ENCODE measurements at regions not wholly inside any gene's neighbourhood (a gene's known extent, or its start where the extent isn't known, plus 50 kb on each side); places are given as distances from the start of the nearest gene placed in this dataset.

GRCh38 chr6:147735924-147736323 lies 227.4 kb downstream of the SAMD5 start:
- Histone ChIP-seq H3K4ac (ENCODE audit: low read depth, low read length) (no peak overlapping the region), H3K36me3 (ENCODE audit: control insufficient read depth, insufficient read depth, low read length) (no peaks in the 10 kb centered on the region), H3K4me3 (ENCODE audit: insufficient read depth, low read depth, low read length) (no peak overlapping the region), H3K9me3 (ENCODE audit: control insufficient read depth, insufficient read depth, low read length) (no peaks in the 10 kb centered on the region), H2BK5ac (ENCODE audit: low read depth, low read length, poor library complexity, severe bottlenecking) (no peak overlapping the region), H3K14ac (replicated peaks; ENCODE audit: low read depth, low read length) (no peak overlapping the region), H2BK15ac (ENCODE audit: low read depth, low read length) (no peak overlapping the region), H3K9me1 (ENCODE audit: insufficient read depth, low read length) (no peaks in the 10 kb centered on the region), H3K4me1 (ENCODE audit: control insufficient read depth, insufficient read depth, low read length) (peaks cover 2% of the 10 kb centered on the region; the same call in 1 of the 2 replicates), H3K9ac (ENCODE audit: low read depth, low read length) (no peak overlapping the region), H2BK120ac (ENCODE audit: low read depth, low read length) (no peak overlapping the region), H4K8ac (ENCODE audit: low read depth in 2 of 2, low read length in 2 of 2) (no peak overlapping the region), H3K18ac (ENCODE audit: low read depth, low read length) (no peak overlapping the region), H3K27me3 (ENCODE audit: control insufficient read depth, insufficient read depth, low read length) (no peaks in the 10 kb centered on the region; the same call in 1 of the 2 replicates), H4K5ac (ENCODE audit: low read depth, low read length) (no peak overlapping the region), H4K20me1 (ENCODE audit: insufficient read depth, low read length) (no peaks in the 10 kb centered on the region), H2AFZ (replicated peaks; ENCODE audit: low read length, poor library complexity) (no peak overlapping the region), H2AK9ac (replicated peaks; ENCODE audit: low read depth, low read length, poor library complexity) (no peak overlapping the region), H4K91ac (ENCODE audit: insufficient read depth, low read depth, low read length) (no peak overlapping the region), H3K23ac (ENCODE audit: low read depth, low read length) (no peak overlapping the region), H3K56ac (ENCODE audit: extremely low read depth, insufficient read depth, low read length) (no peak overlapping the region), H3K4me2 (ENCODE audit: low read depth, low read length) (no peak overlapping the region), H2BK20ac (ENCODE audit: low read depth, low read length) (no peak overlapping the region), H3K27ac (ENCODE audit: insufficient read depth, low read length) (no peak overlapping the region), H2AK5ac (ENCODE audit: low read depth, low read length) (no peak overlapping the region), H3K79me1 (ENCODE audit: low read depth in 1 of 2, low read length in 2 of 2) (no peaks in the 10 kb centered on the region)
- dilution Hi-C loops (cut with HindIII; ENCODE audit: low sequenced_read_pairs, unreplicated experiment): no loop called here
- no TSS peak for BruUV-seq (replicated peaks)
- ChIA-PET POLR2A (ENCODE audit: unreplicated experiment) (no interaction called here), CTCF (no interaction called here)
- ATAC-seq (ENCODE audit: low read depth) (no peak), DNase-seq (no peak)
- in situ Hi-C loops (cut with MboI; ENCODE audit: low sequenced_read_pairs): no loop called here
- TF ChIP-seq RAD21 (IDR thresholded peaks at IDR 0.05; ENCODE audit: low read length): no peak
- no peak for TF ChIP-seq NFE2L2 (IDR thresholded peaks at IDR 0.05; ENCODE audit: low read depth, low read length)
- no peak for TF ChIP-seq FOS (IDR thresholded peaks at IDR 0.05; ENCODE audit: low read depth, low read length)
- no peak for TF ChIP-seq USF2 (IDR thresholded peaks at IDR 0.05; ENCODE audit: low read depth, low read length)
- TF ChIP-seq MXI1 (IDR thresholded peaks at IDR 0.05; ENCODE audit: borderline replicate concordance, low read depth, low read length): no peak
- TF ChIP-seq ELK1 (IDR thresholded peaks at IDR 0.05; ENCODE audit: borderline replicate concordance, low read depth, low read length): no peak
- TF ChIP-seq MAZ (IDR thresholded peaks at IDR 0.05; ENCODE audit: borderline replicate concordance, low read depth, low read length): no peak
- no peak for TF ChIP-seq CTCF (conservative IDR thresholded peaks at IDR 0.05; ENCODE audit: low read depth, low read length)
- TF ChIP-seq POLR2A (IDR thresholded peaks at IDR 0.05; ENCODE audit: low read depth, low read length): no peak
- TF ChIP-seq CHD1 (IDR thresholded peaks at IDR 0.05; ENCODE audit: low read depth, low read length): no peak
- TF ChIP-seq CEBPB (IDR thresholded peaks at IDR 0.05; ENCODE audit: low read depth, low read length): no peak
- no peak for TF ChIP-seq BHLHE40 (IDR thresholded peaks at IDR 0.05; ENCODE audit: low read depth, low read length)
- no peak for TF ChIP-seq RFX5 (IDR thresholded peaks at IDR 0.05; ENCODE audit: low read depth, low read length)
- TF ChIP-seq RCOR1 (IDR thresholded peaks at IDR 0.05; ENCODE audit: insufficient replicate concordance, low read length): no peak
- TF ChIP-seq SMC3 (IDR thresholded peaks at IDR 0.05; ENCODE audit: low read depth, low read length): no peak
- no peak for TF ChIP-seq MAFK (IDR thresholded peaks at IDR 0.05; ENCODE audit: low read depth, low read length)
- WGBS, 2 experiments (ENCODE audit: extremely low coverage in 2 of 2, insufficient read length in 1 of 2): no CpG with 5 or more reads among the region's 3 CpGs
- intact Hi-C loops (cut with micrococcal nuclease): no loop called here

All from IMR-90 (cell line).